ENCODE measurements at regions not wholly inside any gene's neighbourhood (a gene's known extent, or its start where the extent isn't known, plus 50 kb on each side); places are given as distances from the start of the nearest gene placed in this dataset.

- Histone ChIP-seq H3K36me3 (ENCODE audit: control insufficient read depth, insufficient read depth, low read length) (no peaks in the 10 kb centered on the region), H3K27me3 (ENCODE audit: control insufficient read depth, insufficient read depth, low read length) (no peaks in the 10 kb centered on the region), H3K4me3 (ENCODE audit: low read depth, low read length) (no peak overlapping the region)
- no peak for DNase-seq (ENCODE audit: low read depth)
- no peak for TF ChIP-seq CTCF (IDR thresholded peaks at IDR 0.05; ENCODE audit: insufficient read depth, low read length, poor library complexity, severe bottlenecking)
These were observed 65.1 kb downstream of the SLC4A3 start for GRCh38 chr2:219692521-219692920.

DNA sequence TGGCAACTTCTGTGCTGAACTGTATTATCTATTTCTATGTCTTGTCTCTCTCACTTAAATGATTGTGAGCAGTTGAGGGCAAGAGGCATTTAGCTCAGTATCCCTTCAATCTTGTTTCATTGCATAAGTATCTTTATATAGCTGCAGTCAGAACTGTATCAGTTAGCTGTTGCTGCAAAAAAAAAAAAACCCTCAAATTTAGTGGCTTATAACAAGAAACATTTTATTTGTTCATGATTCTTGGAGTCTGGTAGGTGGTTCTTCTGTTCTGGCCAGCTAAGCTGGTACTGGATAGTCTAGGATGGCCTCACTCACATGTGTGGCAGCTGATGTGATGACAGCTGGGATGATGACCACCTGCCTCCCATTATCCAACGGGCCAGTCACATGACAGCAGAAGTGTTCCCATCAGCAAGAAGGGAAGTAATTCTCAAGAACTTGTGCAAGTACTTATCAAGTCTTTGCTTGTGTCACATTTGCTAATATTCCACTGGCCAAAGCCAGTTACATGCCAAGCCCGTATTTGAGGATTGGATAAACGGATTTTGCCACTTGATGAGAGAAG lies 67.8 kb downstream of the SLC4A3 start:
- DNase-seq (ENCODE audit: low read depth): no peak
- H3K27me3 ChIP-seq (ENCODE audit: control insufficient read depth, insufficient read depth, low read length): no peaks in the 10 kb centered on the region
- H3K36me3 ChIP-seq (ENCODE audit: control insufficient read depth, insufficient read depth, low read length): no peaks in the 10 kb centered on the region
- TF ChIP-seq CTCF (IDR thresholded peaks at IDR 0.05; ENCODE audit: insufficient read depth, low read length, poor library complexity, severe bottlenecking): no peak
- H3K4me3 ChIP-seq (ENCODE audit: low read depth, low read length): no peak overlapping the region

DNA sequence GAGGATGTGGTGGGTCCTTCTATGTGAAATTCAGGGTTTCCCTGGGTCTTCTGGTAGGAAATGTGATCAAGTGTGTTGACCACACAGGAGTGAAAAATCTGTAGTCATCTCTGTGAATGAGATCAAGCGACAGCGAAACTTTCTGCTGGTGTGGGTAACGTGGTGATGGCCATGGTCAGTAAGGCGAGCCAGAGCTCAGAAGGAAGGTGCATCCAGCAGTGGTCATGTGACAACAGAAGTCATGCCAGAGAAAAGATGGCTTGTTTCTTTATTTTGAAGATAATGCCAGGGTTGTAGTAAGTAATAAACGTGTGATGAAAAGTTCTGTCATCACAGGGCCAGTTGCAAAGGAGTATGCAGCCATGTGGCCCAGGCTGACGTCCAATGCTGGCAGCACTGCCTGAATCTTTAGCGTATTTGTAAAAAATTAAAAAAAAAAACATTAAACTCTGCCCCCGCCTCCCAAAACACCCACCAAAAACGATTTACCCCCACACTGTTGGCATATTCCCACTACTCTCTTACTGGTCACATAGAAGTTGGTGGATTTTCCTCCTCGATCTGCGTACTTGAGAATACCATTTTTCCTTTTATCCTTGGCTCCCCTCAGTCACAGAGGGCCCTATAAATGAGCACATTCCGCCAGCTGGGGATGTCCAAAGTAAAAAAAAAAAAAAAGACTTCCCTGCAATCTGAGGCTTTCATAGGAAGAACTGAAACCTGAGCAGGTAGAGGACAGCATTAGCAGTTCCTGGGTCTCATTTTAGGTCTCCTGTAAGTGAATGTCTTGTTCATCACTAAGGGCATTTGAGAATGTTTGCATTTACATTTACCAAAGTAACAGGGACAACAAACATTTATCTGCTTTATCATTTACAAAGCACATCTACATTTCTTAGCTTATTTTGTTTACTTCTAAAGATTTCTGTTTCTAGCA lies 70.6 kb downstream of the SLC4A3 start:
- no peak for TF ChIP-seq CTCF (IDR thresholded peaks at IDR 0.05; ENCODE audit: insufficient read depth, low read length, poor library complexity, severe bottlenecking)
- DNase-seq (ENCODE audit: low read depth): no peak
- Histone ChIP-seq H3K27me3 (ENCODE audit: control insufficient read depth, insufficient read depth, low read length) (no peaks in the 10 kb centered on the region), H3K4me3 (ENCODE audit: low read depth, low read length) (no peak overlapping the region), H3K36me3 (ENCODE audit: control insufficient read depth, insufficient read depth, low read length) (no peaks in the 10 kb centered on the region)

GRCh38 chr2:219698748-219699439 lies 71.5 kb downstream of the SLC4A3 start:
- Histone ChIP-seq H3K36me3 (ENCODE audit: control insufficient read depth, insufficient read depth, low read length) (no peaks in the 10 kb centered on the region), H3K27me3 (ENCODE audit: control insufficient read depth, insufficient read depth, low read length) (no peaks in the 10 kb centered on the region), H3K4me3 (ENCODE audit: low read depth, low read length) (no peak overlapping the region)
- no peak for DNase-seq (ENCODE audit: low read depth)
- no peak for TF ChIP-seq CTCF (IDR thresholded peaks at IDR 0.05; ENCODE audit: insufficient read depth, low read length, poor library complexity, severe bottlenecking)

GRCh38 chr2:219699440-219699821 lies 72.0 kb downstream of the SLC4A3 start:
- Histone ChIP-seq H3K27me3 (ENCODE audit: control insufficient read depth, insufficient read depth, low read length) (no peaks in the 10 kb centered on the region), H3K4me3 (ENCODE audit: low read depth, low read length) (no peak overlapping the region), H3K36me3 (ENCODE audit: control insufficient read depth, insufficient read depth, low read length) (no peaks in the 10 kb centered on the region)
- TF ChIP-seq CTCF (IDR thresholded peaks at IDR 0.05; ENCODE audit: insufficient read depth, low read length, poor library complexity, severe bottlenecking): no peak
- no peak for DNase-seq (ENCODE audit: low read depth)

Data from kidney epithelial cell (primary cell).